Erythroblast (primary cell): ENCODE measurements at regions not wholly inside any gene's neighbourhood (a gene's known extent, or its start where the extent isn't known, plus 50 kb on each side); places are given as distances from the start of the nearest gene placed in this dataset.

Experiments
- GATA1 ChIP-seq: IDR thresholded peaks from 2 replicates; pipeline ENCODE4 v1.6.1; 2011; ENCODE audit warnings: low read depth, mild to moderate bottlenecking, control low read depth, low read length, moderate library complexity
- POLR2A ChIP-seq: IDR thresholded peaks from 2 replicates; pipeline ENCODE4 v1.6.1; 2011; ENCODE audit warnings: mild to moderate bottlenecking, low read length

DNA sequence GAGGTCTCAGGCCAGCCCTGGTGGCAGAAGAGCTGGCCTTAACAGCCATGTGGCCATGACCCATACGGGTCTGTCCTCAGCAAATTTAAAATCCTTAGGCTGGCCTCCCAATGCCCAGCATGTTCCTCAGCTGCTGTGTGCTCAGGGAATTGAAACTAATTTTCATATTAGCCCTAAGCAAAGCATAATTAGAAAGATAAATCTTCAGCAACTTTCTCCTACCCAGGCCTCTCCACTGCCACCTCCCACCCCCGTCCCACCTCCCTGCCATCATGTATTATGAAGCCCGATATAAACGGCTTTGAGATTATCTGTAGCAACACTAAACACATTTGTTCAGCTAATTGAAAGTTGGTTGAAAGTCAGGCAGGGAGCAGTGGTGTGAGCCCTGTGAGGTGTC, 178.8 kb upstream of the NTM start:
- TF ChIP-seq POLR2A = no peak
- TF ChIP-seq GATA1 = no peak
